Stimulated activated CD8-positive, alpha-beta memory T cell treated with anti-CD3 and anti-CD28 coated beads, Interleukin-7, amount 100 ng/mL, for 1 hour (primary cell): ENCODE measurements at regions not wholly inside any gene's neighbourhood (a gene's known extent, or its start where the extent isn't known, plus 50 kb on each side); places are given as distances from the start of the nearest gene placed in this dataset.

Source experiments
- DNase-seq, 2 donors: peaks; one replicate each; pipeline ENCODE4 v3.0.0-alpha.2; 2020; ENCODE audit warnings: low read depth in 2 of 2

DNA sequence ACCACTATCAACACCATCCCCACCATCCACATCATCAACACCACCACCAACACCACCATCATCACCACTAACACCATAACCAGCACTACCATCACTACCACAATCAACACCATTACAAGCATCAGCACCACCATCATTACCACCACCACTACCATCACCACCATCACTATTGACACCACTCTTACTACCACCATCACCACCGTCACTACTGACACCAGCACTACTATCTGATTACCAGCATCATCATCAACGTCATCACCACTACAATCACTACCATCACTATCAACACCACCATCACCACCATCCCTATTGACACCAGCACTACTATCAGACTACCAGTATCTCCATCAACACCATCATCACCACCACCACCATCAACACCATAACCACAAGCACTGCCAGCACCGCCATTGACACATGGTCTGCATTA is 106.1 kb upstream of the RUNX3 start:
- no peak for DNase-seq

DNA sequence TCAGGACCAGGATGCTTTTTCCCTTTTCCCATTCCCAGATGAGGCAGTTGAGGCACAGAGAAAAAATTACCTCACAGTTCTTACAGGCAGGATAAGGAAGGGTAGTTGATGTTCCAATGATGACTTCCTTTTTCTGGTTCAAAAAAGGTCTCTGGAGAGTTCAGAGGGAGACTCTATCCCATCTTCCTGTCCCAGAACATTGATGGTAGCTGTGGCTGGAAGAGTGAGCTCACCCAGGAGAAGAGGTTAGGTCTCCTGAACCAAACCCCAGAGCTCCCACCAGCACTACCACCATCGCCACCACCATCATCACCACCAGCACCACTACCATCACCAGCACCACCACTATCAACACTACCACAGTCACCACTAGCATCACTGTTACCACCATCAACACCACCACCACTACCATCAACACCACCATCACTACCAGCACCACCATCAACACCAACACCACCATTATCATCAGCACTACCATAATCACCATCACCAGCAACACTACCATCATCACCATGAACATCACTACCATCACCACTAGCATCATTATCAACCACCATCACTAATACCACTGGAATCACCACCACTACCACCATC is 105.5 kb upstream of the RUNX3 start:
- no peak for DNase-seq

DNA sequence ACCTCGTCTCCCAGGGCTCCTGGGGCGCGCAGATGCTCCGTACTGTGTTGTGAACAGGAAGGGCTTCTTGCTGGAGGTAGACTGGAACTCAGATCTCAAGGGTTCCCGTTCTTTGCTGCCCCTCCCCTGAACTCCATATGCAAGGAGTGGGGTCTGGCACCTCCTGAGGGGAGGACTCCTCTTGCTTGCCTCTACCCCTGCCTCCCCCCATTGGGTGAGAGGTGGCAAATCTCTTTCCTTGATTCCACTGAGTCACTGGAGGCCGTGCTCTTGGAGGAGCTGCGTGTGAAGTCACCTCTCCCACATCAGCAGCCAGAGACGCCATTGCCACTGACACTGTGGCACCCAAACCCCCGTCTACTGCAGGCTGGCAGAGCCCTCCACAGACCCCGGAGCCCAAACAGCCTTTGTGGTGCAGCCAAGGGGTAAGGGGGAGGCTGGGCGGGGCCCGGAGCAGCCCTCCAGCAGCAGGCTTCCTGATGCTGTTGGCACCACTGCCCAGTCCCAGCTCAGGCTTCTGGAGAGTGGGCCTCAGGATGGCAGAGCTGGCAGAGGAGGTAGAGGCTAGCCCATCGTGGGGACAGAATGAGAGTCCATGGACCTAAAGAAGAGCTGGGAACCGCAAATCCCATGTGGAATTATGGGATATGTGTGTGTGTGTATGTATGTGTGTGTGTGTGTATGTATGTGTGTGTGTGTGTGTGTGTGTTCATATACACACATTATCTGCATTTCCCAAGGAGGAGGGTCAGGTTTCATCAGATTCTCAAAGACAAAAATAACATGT is 104.9 kb upstream of the RUNX3 start:
- DNase-seq: no peak

DNA sequence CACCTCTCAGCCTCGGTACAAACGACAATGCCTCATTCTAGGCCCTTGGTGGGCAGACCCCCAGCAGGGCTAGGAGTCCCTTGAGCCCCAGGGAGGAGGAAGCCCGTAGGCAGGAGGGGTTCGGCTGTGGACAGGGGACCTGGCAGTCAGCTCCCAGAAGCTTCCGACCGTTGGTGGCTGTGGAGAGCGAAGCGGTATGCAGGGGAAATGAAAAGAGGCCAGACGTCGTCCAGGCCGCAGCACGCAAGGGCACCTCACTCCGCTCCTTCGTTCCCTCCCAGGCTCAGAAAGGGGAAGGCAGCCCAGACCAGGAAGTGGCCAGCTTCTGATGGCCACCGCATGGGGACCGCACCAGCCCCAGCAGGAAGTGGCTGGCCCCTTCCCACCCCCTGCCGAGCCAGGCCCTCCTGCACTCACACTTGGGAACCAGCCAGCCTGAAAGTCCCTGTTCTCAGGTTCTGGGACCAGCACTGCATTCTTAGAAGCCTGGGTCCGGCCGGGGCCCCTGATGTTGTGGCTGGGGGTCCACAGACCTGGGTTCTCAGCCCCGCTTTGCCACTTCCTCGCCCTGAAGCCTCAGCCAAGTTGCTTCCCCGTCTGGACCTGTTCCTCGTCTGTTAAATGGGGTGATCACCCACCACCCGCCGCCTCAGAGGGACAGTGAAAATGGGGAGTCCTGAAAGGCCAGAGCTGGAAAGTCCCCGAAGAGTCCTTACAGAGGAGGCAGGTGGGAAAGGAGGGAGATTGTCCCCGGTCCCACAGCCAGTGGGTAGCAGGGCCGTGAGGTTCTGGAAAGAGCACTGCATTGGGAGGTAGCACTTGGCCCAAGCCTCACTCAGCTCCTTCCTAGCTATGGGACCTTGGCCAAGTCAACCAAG is 104.0 kb upstream of the RUNX3 start:
- DNase-seq: no peak

DNA sequence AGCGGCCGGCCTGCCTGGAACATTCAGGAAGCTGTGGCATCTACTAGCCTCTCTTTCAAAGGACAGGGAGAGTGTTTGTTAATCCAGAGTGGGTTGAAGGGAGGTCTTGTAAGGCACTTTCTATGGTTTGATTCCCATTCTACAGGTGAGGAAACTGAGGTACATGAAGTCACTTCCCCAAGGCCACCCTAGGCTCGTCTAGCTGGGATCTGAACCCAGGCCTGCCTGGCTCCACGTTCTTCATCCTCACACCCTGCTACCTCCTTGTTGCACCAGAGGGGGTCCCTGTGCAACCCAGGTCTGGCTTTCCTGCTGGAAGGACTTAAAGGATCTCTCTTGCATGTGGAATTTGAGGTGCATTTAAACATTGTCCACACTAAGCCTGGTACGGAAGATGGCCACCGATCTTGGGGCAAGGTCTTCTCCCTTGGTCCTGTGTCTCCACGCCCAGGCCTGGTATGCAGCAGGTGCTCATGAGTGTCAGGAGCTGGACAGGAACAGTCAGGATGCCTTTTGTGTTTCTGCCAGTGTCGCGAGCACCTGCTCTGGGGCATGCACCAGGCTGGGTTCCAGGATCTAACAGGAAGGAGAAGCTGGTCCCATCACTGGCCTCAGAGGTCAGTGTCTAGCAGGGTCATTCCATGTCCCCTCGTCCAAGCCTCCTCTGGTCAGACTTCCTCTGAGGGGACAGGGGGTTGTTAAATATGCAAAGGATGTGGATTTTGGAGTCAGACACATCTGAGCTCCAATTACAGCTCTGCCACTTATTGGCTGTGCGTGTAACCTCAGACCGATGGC is 103.2 kb upstream of the RUNX3 start:
- no peak for DNase-seq

DNA sequence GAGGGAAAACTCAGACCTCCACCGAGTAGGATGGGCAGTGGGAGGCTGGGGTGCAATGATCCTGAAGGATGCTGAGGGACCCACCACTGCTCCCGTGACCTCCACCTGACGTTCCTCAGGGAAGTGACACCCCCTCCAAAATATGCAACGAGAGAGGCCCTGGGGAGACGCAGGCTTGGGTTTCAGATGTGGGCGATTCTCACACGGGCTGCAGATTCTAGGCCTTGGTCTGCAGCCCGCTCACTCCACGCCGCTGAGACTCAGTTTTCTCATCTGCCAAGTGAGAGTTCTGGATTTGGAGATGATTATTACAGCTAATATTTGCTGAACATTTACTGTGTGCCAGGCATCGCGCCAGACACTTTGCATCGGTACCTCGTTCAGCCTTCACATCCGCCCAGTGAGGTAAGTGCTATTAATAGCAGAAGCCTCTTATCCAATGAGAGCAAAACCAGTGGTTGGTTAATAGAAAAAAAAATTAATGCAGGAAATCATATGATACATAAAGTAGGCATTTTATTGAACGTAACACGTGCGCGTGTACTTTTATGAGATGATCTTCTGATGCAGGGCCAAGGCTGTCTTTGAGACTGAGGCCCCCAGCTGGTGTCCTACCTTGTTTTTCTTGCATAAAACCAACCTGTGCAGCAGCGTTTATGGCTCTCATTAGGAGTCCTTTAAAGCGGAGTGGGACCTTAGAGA is 102.0 kb upstream of the RUNX3 start:
- DNase-seq: no peak

DNA sequence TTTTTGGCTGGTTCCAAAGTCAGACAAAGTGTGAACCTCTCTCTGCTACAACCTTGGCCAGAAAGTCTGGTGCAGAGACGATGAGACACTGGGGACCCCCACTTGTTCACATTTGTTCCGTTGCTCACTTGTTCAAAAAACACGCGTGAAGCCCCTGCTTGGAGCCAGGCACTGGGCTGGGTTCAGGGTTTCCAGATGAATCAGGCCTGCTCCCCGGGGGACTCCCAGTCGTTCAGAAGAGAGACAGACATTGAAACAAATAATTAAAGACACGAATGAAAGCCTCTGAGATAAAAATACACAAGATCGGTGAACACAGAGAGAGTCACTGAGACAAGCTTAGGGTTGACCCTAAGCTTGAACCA is 101.5 kb upstream of the RUNX3 start:
- DNase-seq: no peak

DNA sequence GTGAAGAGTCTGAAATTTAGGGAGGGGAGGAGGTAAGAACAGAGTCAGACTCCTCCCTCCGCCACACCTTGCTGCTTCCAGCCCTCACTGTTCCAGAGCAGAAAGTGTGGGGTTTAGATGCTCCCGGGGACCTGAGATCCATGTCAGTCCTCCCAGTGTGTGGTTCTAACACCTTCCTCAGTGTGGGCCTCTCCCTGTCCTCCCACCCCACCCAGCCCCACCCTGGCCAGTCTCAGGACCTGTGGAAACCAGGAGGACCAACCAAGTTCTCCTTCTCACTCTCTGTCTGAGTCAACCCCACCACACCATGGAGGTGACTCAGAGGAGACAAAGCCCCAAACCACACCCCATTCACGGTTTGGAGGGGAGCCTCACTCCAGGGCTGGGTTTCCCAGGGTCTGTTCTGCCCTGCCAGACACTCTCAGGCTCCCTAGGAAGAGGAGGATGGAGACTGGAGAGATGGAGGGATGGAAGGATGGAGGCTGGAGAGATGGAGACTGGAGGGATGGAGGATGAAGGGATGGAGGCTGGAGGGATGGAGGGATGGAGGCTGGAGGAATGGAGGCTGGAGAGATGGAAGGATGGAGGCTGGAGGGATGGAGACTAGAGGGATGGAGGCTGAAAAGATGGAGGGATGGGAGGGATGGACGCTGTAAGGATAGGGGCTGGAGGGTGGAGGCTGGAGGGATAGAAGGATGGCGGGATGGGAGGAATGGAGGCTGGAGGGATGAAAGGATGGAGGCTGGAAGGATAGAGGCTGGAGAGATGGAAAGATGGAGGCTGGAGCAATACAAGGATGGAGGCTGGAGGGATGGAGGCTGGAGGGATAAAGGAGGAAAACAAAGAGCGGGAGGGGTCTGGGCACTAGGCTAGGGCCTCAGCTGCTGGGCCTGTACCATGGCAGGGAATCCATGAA is 100.9 kb upstream of the RUNX3 start:
- DNase-seq: peak; percentile 50 to 52

DNA sequence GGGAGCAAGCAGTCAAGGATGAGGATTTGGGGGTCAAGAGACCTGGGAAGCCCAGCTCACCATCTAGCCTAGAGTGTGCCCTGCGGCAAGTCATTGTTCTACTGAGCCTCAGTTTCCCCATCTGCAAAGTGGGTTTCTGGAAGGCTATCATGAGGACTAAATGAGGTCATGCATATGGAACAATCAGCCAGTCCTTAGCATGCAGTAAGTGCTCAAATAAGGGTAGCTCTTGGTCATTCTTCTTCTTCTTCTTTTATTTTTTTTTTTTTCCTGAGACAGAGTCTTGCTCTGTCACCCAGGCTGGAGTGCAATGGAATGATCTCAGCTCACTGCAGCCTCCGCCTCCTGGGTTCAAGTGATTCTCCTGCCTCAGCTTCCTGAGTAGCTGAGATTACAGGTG is 99.9 kb upstream of the RUNX3 start:
- no peak for DNase-seq

DNA sequence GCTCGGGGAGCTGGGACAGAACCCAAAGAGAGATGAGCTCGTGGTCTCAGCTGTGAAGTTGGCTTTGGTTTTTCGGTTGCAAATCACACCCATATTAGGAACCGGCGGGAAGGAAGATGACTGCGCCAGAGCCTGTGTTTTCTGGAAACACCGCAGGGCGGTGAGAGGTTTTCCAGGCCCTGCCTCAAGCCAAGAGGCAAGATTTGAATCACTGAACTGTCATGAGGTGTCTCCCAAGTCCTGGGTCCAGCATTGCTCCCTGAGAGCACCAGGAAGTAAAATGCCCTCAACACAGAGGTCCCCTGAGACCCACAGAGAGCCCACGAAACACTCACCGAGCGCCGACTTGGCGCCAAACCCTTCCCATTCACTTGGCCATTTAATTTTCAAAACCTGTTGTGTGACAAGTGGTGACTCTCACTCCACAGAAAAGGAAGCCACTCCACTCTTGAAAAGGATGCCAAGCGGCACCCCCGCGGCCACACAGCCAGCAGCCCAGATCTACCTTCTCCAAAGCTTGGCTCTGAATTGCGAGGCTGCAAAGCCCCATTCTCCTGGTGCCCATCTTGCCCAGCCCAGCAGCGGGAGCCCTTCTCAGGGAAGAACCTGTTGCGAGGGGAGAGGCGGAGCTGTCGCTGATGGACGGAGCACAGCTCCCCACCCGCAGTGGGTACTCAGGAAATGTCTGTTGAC is 99.0 kb upstream of the RUNX3 start:
- DNase-seq: no peak

DNA sequence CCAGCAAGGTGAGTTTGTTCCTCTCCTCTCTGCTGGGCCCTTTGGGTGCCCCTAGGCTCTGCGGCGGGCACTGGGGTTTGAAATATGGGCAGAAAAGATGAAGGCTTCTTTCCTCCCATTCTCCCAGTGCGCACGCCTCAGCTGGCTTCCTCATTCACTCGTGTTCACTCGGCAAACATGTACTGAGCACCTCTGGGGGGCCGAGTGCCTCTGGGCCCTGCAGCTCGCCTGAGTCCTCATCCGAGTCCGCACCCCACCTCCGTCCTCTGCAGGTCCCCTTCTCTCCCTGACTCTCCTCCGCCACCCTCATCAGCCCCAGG is 98.5 kb upstream of the RUNX3 start:
- no peak for DNase-seq

DNA sequence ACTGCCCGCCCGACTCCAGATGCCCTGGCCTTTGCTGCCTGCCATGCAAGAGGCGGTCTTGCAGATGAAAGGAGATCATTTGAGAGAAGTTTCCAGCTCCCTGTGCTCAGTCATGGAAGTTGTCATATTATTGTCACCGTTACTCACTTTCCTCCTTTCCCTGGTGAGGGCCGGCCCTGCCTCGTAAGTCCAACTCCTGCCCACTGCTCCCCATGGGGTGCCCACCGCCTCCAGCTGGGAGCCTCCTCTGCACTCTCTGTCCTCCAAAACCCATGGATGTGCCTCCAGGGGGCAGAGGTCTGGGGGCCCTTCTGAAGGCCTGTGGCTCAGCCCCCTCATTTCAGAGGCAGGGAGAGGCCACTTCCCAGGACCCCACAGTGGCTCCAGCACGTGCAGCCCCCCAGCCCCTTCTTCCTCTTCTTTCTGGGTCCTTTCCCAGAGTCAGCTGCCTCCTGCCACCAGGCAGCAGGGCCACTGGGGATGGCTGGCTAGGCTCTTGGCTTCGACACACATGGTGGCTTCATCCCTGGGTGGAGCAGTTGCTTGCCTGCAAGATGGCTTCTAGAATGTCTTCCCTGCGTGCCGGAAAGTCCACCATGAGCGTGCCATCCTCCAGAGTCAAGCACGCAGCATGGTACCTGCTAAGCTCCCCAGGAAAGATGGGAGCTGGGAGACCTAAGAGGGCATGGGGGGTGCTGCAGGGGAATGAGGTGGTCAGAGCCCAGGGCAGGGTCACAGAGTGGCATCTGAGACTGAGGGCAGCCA is 97.9 kb upstream of the RUNX3 start:
- DNase-seq: no peak

DNA sequence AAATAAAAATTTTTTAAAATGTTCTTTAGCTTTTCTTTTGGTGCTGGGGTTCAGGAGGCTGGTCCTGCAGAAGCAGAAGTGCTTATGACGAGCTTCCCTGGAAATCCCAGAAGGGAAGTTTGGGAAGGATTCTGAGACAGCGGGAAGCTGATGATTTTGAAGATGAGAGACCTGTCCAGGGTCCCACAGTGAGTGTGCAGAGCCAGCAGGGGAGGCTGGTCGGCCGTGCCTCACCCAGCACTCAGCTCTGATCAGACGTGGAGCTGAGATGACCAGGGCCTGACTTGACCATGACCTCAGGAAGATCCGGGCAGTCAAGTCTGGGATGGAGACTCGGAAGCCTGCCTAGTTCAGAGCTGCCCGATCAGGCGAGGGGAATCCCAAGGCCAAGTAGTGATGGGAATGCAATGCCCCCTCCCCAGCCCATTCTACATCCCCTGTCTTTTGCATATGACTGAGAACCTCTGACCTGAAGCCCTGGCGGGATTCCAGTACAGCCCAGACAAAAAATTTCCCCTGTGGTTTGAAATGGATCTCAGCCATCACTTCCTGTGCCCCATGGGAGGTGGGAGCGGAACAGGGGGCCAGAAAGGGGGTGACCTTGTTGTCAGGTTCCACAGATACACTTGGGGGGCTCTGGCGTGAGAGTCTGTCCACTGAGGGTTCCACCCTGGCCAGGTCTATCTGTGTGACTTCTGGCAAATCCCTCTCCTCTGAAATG is 96.8 kb upstream of the RUNX3 start:
- DNase-seq: no peak

DNA sequence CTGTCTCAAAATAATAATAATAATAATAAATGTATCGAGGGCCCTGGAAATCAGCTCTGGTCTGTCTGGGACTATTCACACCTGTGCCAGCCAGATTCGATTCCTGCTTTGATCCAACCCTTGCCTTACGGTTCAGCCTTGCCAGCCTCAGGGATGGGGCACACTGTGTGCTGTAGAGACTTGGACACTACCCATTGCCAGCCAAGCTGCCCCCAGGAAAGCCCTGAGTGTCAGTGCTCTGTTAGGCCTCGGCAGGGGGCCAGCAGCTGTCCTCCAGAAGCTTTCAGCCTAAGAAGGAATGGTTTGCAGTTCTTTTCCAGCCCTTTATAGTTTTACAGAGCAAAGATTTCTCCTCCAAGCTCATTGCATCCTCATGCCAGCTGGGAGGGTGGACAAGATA is 96.2 kb upstream of the RUNX3 start:
- no peak for DNase-seq

DNA sequence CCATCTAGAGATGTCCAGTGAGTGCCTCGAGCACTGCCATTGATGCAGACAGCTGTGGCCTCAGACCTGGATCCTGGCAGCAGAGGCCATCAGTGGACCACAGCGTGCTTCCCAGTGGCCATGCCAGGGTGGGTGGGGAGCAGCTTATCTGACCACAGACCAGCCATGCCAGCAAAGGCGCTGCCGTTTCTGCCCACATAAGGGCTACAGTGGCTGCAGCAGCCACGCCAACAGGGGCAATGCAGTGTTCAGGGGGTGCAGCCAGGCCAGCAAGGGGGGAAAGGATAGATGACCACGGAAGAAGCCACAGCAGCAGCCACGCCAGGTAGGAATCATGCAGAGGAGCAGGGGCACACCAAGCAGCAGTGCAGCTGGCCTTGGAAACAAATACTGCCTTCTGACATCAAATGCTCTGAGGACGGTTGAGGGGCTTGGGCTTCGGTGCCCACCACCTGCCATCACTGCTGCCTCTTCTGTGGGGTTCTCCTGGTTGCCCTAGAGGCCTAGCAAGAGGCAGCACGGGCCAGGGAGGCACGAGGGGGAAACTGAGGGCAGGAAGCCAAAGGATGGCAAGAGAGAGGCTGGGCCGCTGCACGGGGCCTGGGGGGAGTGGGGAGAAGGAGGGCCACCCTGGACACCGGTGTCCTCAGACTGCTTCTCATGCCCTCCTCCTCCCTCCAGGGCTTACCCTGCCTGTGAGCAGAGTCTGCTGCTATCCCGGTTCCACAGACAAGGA is 94.7 kb upstream of the RUNX3 start:
- no peak for DNase-seq

DNA sequence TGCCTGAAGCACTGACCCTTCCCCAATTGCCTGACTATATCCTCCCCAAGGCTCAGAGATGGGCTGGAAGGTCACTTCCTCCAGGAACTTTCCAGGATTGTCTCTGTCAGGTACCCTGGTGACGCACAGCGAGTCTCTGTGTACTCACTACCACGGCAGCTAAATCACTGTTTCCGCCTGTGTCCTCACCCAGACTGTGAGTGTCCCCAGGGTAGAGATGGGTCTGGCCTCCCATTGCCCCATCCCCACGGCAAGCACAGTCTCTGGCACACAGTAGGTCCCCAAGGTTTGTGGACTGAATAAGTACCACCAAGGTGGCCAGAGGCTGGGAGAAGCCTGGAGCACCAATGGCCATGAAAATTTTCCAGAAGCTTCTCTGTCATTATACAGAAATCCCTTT is 93.8 kb upstream of the RUNX3 start:
- DNase-seq: no peak

DNA sequence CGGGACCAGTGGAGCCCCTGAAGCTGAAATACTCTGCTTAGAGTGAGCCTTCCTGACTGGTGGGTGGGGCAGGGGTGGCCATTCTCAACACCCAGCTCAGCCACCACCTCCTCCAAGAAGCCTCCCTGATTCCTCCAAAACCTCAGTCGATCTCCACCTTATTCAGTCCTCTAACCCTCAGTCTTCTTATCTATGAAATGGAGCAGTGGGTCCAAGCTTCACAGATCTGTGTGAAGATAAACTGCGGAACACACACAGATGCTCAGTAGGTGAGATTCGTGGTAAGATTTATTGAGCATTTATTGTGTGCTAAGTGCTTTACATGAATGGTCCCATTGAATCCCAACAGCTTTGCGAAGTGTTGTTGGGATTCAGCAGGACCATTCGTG is 93.1 kb upstream of the RUNX3 start:
- DNase-seq: no peak
